ENCODE measurements at regions not wholly inside any gene's neighbourhood (a gene's known extent, or its start where the extent isn't known, plus 50 kb on each side); places are given as distances from the start of the nearest gene placed in this dataset.
A peak's percentile ranks its signal among the peaks of the same experiment; 100 is the strongest.

DNA sequence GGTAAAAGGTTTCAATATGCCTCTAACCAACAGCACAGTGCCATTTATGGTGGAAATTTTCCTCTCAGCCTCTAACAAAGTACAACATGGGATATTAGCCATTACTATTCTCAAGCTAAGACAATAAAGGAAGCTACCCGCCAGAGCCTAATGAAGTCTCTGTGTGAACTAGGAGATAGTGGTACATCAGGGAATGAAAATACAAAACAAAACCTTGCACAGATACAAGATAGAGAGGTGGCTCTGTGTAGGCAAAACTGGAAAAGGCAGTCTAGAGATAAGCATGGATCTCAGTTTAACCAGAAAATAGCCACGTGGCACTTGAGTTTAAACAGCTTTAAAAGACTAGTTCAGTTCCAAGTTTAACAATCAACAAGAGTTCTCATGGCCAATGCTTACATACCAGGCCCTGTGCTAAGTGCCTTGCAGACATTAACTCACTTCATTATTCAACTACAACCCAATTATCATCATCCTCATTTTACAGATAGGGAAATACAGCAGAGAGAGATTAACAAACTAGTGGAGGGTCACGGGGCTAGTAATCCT is 279.3 kb downstream of the IGSF11 start:
- TF ChIP-seq, protein P1, sequence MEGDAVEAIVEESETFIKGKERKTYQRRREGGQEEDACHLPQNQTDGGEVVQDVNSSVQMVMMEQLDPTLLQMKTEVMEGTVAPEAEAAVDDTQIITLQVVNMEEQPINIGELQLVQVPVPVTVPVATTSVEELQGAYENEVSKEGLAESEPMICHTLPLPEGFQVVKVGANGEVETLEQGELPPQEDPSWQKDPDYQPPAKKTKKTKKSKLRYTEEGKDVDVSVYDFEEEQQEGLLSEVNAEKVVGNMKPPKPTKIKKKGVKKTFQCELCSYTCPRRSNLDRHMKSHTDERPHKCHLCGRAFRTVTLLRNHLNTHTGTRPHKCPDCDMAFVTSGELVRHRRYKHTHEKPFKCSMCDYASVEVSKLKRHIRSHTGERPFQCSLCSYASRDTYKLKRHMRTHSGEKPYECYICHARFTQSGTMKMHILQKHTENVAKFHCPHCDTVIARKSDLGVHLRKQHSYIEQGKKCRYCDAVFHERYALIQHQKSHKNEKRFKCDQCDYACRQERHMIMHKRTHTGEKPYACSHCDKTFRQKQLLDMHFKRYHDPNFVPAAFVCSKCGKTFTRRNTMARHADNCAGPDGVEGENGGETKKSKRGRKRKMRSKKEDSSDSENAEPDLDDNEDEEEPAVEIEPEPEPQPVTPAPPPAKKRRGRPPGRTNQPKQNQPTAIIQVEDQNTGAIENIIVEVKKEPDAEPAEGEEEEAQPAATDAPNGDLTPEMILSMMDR (IDR thresholded peaks at IDR 0.05) = no peak
- no peak for TF ChIP-seq POLR2A (IDR thresholded peaks at IDR 0.05)
- intact Hi-C loops (cut with DNase I) = no loop called here
- Histone ChIP-seq H3K36me3 (no peaks in the 10 kb centered on the region), H3K4me1 (no peaks in the 10 kb centered on the region), H3K9me3 (no peaks in the 10 kb centered on the region), H3K27ac (no peak overlapping the region), H3K4me3 (no peak overlapping the region), H3K27me3 (no peaks in the 10 kb centered on the region)
- 51% methylated on average over 3 of the region's 3 CpGs for WGBS (ENCODE audit: insufficient coverage, low coverage, low lambda C conversion rate, missing lambda C conversion rate)
- DNase-seq = no peak
- ATAC-seq = no peak

DNA sequence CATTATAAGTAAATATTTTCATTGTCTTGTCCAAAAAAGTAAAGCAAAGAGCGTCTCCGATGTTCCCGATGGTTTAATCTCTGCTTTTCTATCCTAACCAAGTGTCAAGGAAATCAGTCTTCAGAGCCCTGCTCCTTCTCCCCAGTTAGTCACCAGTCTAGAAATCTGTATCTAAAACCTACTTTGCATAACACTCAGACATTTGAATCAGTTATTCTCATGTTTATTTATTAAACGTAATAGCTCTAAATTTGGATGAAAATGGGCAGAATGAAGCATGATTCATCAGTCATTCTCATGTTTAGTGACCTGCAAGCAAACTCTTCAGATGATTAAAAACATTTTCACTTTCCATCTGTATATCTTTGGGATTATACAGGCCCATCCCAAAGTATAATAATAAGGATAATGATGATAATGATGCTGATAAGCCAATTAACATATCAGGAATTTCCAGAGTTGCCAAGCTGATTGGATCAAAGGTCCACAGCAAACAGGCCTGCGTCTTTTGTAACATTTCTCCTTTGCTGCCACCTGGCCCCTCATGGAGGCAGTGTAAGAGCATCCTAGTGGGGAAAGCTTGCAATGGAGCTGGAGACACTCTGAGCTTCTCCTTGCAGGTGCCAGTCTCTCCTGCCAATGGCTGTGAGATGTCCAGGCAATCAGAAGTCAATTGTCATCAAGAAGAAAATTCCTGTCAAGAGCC is 273.9 kb downstream of the IGSF11 start:
- TF ChIP-seq POLR2A (IDR thresholded peaks at IDR 0.05) = no peak
- TF ChIP-seq, protein P1 (IDR thresholded peaks at IDR 0.05) = peak in 3 of 4 donors; percentile 6 to 33 (median 22)
- peak; percentile 47 to 61 (median 54) for ATAC-seq
- 23% methylated on average over 5 of the region's 5 CpGs for WGBS (ENCODE audit: insufficient coverage, low coverage, low lambda C conversion rate, missing lambda C conversion rate)
- no peak overlapping the region for H3K27ac ChIP-seq
- no peaks in the 10 kb centered on the region for H3K27me3 ChIP-seq
- no peak overlapping the region for H3K4me3 ChIP-seq
- no peaks in the 10 kb centered on the region for H3K36me3 ChIP-seq
- no peak for DNase-seq
- H3K4me1 ChIP-seq = no peaks in the 10 kb centered on the region
- intact Hi-C loops (cut with DNase I) = no loop called here
- no peaks in the 10 kb centered on the region for H3K9me3 ChIP-seq

GRCh38 chr3:118761291-118761606 is 273.4 kb downstream of the IGSF11 start:
- no peak for ATAC-seq
- H3K27me3 ChIP-seq = no peaks in the 10 kb centered on the region
- TF ChIP-seq, protein P1 (IDR thresholded peaks at IDR 0.05) = no peak
- no peak for TF ChIP-seq POLR2A (IDR thresholded peaks at IDR 0.05)
- no peak for DNase-seq
- no peaks in the 10 kb centered on the region for H3K36me3 ChIP-seq
- no peak overlapping the region for H3K27ac ChIP-seq
- intact Hi-C loops (cut with DNase I) = no loop called here
- H3K4me3 ChIP-seq = no peak overlapping the region
- no peaks in the 10 kb centered on the region for H3K9me3 ChIP-seq
- no peaks in the 10 kb centered on the region for H3K4me1 ChIP-seq

DNA sequence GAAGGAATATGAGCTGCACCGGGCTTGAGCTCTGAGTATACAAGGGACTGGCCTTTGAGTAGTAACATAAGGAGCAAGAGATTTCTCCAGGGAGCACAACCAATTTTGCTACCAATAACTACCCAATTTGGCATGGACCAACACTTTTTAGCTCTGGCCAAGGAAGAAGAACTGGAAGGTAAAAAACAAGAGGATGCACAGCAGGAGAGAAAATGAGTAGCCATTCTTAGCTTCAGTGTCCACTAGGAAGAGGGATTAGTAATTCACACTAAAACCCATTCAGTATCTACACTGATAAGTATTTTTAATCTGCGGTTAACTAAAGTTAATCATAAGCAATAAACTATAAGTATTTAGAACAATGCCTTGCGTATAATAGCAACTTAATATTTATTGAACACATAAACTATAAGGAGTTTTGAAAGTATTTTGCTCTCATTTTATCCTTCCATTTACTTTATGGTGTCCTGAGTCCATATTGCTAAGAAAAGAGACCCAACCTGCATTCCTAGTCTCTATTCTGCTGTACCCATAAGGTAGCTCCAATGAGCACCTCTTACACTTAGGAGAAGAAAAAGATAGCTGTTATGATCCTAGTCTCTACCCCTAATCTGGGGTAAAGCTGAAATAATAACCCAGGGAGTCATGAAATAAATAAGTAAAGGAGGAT is 268.9 kb downstream of the IGSF11 start:
- Histone ChIP-seq H3K36me3 (no peaks in the 10 kb centered on the region), H3K4me1 (no peaks in the 10 kb centered on the region), H3K27me3 (no peaks in the 10 kb centered on the region), H3K9me3 (no peaks in the 10 kb centered on the region), H3K27ac (no peak overlapping the region), H3K4me3 (no peak overlapping the region)
- ATAC-seq = no peak
- TF ChIP-seq POLR2A (IDR thresholded peaks at IDR 0.05) = no peak
- TF ChIP-seq, protein P1 (IDR thresholded peaks at IDR 0.05) = no peak
- DNase-seq = no peak
- intact Hi-C loops (cut with DNase I) = no loop called here
- 78% methylated on average over 3 of the region's 3 CpGs for WGBS (ENCODE audit: insufficient coverage, low coverage, low lambda C conversion rate, missing lambda C conversion rate)

All from right lobe of liver (tissue), 6 donors.